ENCODE measurements at regions not wholly inside any gene's neighbourhood (a gene's known extent, or its start where the extent isn't known, plus 50 kb on each side); places are given as distances from the start of the nearest gene placed in this dataset.

- H3K27me3 ChIP-seq (replicated peaks in 1 of 4; ENCODE audit: control insufficient read depth in 3 of 4, extremely low read depth in 1 of 4, insufficient read depth in 3 of 4, low read length in 3 of 4), result no peaks in the 10 kb centered on the region
- H2BK15ac ChIP-seq (ENCODE audit: low read length), result no peak overlapping the region
- no peak overlapping the region for H3K4me2 ChIP-seq (ENCODE audit: insufficient read depth in 1 of 2, low read depth in 2 of 2, low read length in 2 of 2)
- no peak overlapping the region for H3K4me3 ChIP-seq (ENCODE audit: extremely low read depth in 1 of 4, insufficient read depth in 2 of 4, low read depth in 3 of 4, low read length in 4 of 4)
- TF ChIP-seq KDM4A (IDR thresholded peaks at IDR 0.05; ENCODE audit: low read depth, low read length, severe bottlenecking) (no peak), BCL11A (IDR thresholded peaks at IDR 0.05; ENCODE audit: low read depth in 2 of 2, low read length in 2 of 2) (no peak)
- H3K4me1 ChIP-seq (replicated peaks in 1 of 4; ENCODE audit: control insufficient read depth in 3 of 4, insufficient read depth in 4 of 4, low read length in 3 of 4), result no peaks in the 10 kb centered on the region
- no peak overlapping the region for H3K56ac ChIP-seq (replicated peaks; ENCODE audit: insufficient read length, low read depth, low read length)
- H4K8ac ChIP-seq (ENCODE audit: extremely low read depth, insufficient read depth, low read length), result no peak overlapping the region
- H2AFZ ChIP-seq (ENCODE audit: low read length), result no peak overlapping the region
- no peaks in the 10 kb centered on the region for H3K36me3 ChIP-seq (ENCODE audit: control insufficient read depth in 2 of 4, insufficient read depth in 4 of 4, low read length in 3 of 4)
- no peak overlapping the region for H4K5ac ChIP-seq (ENCODE audit: insufficient read length, low read depth, low read length)
- no peak overlapping the region for H2BK20ac ChIP-seq (ENCODE audit: low read length)
- H3K14ac ChIP-seq (ENCODE audit: insufficient read length), result no peak overlapping the region
- H3K79me2 ChIP-seq (ENCODE audit: control insufficient read depth in 1 of 2, insufficient read depth in 2 of 2, low read length in 2 of 2), result no peaks in the 10 kb centered on the region
- DNase-seq (ENCODE audit: low read depth in 1 of 2, low spot score in 2 of 2) (no peak), FAIRE-seq (peak; percentile 86)
- no peaks in the 10 kb centered on the region for H3K79me1 ChIP-seq (ENCODE audit: low read depth, low read length)
- H3K27ac ChIP-seq (ENCODE audit: low read depth, low read length), result no peak overlapping the region
- no peak overlapping the region for H2BK120ac ChIP-seq (replicated peaks; ENCODE audit: low read depth, low read length)
- no peak overlapping the region for H3K4ac ChIP-seq (replicated peaks; ENCODE audit: insufficient read length, low read depth, low read length)
- 80% methylated on average over 1 of the region's 1 CpG; no CpG with 5 or more reads in 1 of the 2 experiments for WGBS, 2 experiments (ENCODE audit: extremely low coverage in 1 of 2, insufficient coverage in 1 of 2, insufficient read length in 1 of 2, insufficient replicate concordance in 2 of 2, low coverage in 1 of 2, low lambda C conversion rate in 2 of 2, missing lambda C conversion rate in 1 of 2)
- H3K18ac ChIP-seq (ENCODE audit: extremely low read depth, low read length), result no peak overlapping the region
- H2BK5ac ChIP-seq (ENCODE audit: low read depth, low read length), result no peak overlapping the region
- no peaks in the 10 kb centered on the region for H4K20me1 ChIP-seq (replicated peaks in 1 of 2; ENCODE audit: control insufficient read depth in 1 of 2, insufficient read depth in 2 of 2, low read length in 2 of 2)
- H4K91ac ChIP-seq (replicated peaks; ENCODE audit: insufficient read length, low read length), result no peak overlapping the region
- peaks cover 5 to 25% of the 10 kb centered on the region in 2 experiments for H3K9me3 ChIP-seq (ENCODE audit: insufficient read depth in 2 of 2, low read depth in 1 of 2, low read length in 1 of 2)
- H2AK5ac ChIP-seq (ENCODE audit: low read depth, low read length), result no peak overlapping the region
- ChIA-PET CTCF (ENCODE audit: partially characterized antibody) (no interaction called here), POLR2A (ENCODE audit: partially characterized antibody) (no interaction called here)
- H2BK12ac ChIP-seq (ENCODE audit: low read depth, low read length), result no peak overlapping the region
- H3K9ac ChIP-seq (replicated peaks in 1 of 4; ENCODE audit: extremely low read depth in 1 of 4, low read depth in 3 of 4, low read length in 3 of 4), result no peak overlapping the region
- no peak overlapping the region for H3K23ac ChIP-seq (ENCODE audit: insufficient read length)
- H3K23me2 ChIP-seq (ENCODE audit: low read depth, low read length), result no peaks in the 10 kb centered on the region
Measured at GRCh38 chrX:135632353-135632752, 81.1 kb upstream of the CT45A1 start.

Measured in H1 (cell line).